Thyroid gland (tissue), 4 donors: ENCODE measurements at regions not wholly inside any gene's neighbourhood (a gene's known extent, or its start where the extent isn't known, plus 50 kb on each side); places are given as distances from the start of the nearest gene placed in this dataset.

Experiments
- CTCF ChIP-seq, 6 experiments: fragments of 200-600 bp in 3 of 6; fragments of 450-650 bp in 3 of 6; sonication (generic) in 3 of 6; IDR thresholded peaks; one replicate each; pipeline ENCODE4 v1.5.1; 2016 to 2019; ENCODE audit warnings: antibody characterized with exemption in 6 of 6, mild to moderate bottlenecking in 2 of 6, inconsistent platforms in 1 of 6, moderate library complexity in 1 of 6
- POLR2A ChIP-seq, 2 donors: fragments of 450-650 bp; IDR thresholded peaks; one replicate each; pipeline ENCODE4 v1.6.1; 2017; ENCODE audit warnings: antibody characterized with exemption in 2 of 2, mild to moderate bottlenecking in 2 of 2, moderate library complexity in 1 of 2

- TF ChIP-seq CTCF (IDR thresholded peaks at IDR 0.05) (no peak), POLR2A (IDR thresholded peaks at IDR 0.05) (no peak)
Observed at GRCh38 chr6:81624453-81624852, 128.0 kb downstream of the TENT5A start.
